ENCODE measurements at regions not wholly inside any gene's neighbourhood (a gene's known extent, or its start where the extent isn't known, plus 50 kb on each side); places are given as distances from the start of the nearest gene placed in this dataset.

- Histone ChIP-seq H3K9me3 (ENCODE audit: low read length) (no peaks in the 10 kb centered on the region), H4K20me1 (ENCODE audit: low read length) (no peaks in the 10 kb centered on the region), H3K4me1 (ENCODE audit: insufficient read depth, low read length) (peaks cover 10% of the 10 kb centered on the region), H2AFZ (ENCODE audit: low read length) (no peak overlapping the region), H3K4me2 (ENCODE audit: low read length) (no peak overlapping the region), H3K4me3 (ENCODE audit: low read length) (no peak overlapping the region), H3F3A (ENCODE audit: low read length, unreplicated experiment) (no peaks in the 10 kb centered on the region), H3K79me2 (ENCODE audit: low read length) (no peaks in the 10 kb centered on the region), H3K27ac (ENCODE audit: low read length) (no peak overlapping the region), H3K27me3 (ENCODE audit: low read length) (no peaks in the 10 kb centered on the region), H3K36me3 (ENCODE audit: low read depth, low read length) (no peaks in the 10 kb centered on the region), H3K9ac (ENCODE audit: low read length) (no peak overlapping the region), H3K9me2 (replicated peaks; ENCODE audit: low read length) (no peaks in the 10 kb centered on the region)
- BruUV-seq (replicated peaks) = no TSS peak
- POLR2A ChIA-PET (ENCODE audit: unreplicated experiment) = no interaction called here
- ATAC-seq = no peak
- TF ChIP-seq EZH2 (IDR thresholded peaks at IDR 0.05; ENCODE audit: low read length, unreplicated experiment) = no peak
- TF ChIP-seq, protein P1, sequence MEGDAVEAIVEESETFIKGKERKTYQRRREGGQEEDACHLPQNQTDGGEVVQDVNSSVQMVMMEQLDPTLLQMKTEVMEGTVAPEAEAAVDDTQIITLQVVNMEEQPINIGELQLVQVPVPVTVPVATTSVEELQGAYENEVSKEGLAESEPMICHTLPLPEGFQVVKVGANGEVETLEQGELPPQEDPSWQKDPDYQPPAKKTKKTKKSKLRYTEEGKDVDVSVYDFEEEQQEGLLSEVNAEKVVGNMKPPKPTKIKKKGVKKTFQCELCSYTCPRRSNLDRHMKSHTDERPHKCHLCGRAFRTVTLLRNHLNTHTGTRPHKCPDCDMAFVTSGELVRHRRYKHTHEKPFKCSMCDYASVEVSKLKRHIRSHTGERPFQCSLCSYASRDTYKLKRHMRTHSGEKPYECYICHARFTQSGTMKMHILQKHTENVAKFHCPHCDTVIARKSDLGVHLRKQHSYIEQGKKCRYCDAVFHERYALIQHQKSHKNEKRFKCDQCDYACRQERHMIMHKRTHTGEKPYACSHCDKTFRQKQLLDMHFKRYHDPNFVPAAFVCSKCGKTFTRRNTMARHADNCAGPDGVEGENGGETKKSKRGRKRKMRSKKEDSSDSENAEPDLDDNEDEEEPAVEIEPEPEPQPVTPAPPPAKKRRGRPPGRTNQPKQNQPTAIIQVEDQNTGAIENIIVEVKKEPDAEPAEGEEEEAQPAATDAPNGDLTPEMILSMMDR (conservative IDR thresholded peaks at IDR 0.05; ENCODE audit: low read depth, low read length) = no peak
- no peak for TF ChIP-seq EZH2phosphoT487 (IDR thresholded peaks at IDR 0.05; ENCODE audit: borderline replicate concordance, low read length)
- CTCF ChIA-PET = no interaction called here
- no peak for DNase-seq
- intact Hi-C loops (cut with micrococcal nuclease) = no loop called here
These were observed 321.2 kb upstream of the VRK2 start for GRCh38 chr2:57725337-57725947.

- DNase-seq (no peak), ATAC-seq (no peak)
- POLR2A ChIA-PET (ENCODE audit: unreplicated experiment) = no interaction called here
- H3K4me3 ChIP-seq (ENCODE audit: low read length) = no peak overlapping the region
- no peak overlapping the region for H3K27ac ChIP-seq (ENCODE audit: low read length)
- CTCF ChIA-PET = no interaction called here
- no peaks in the 10 kb centered on the region for H3K9me3 ChIP-seq (ENCODE audit: low read length)
- no peak overlapping the region for H3K9ac ChIP-seq (ENCODE audit: low read length)
- no peak overlapping the region for H3K4me2 ChIP-seq (ENCODE audit: low read length)
- no peak overlapping the region for H2AFZ ChIP-seq (ENCODE audit: low read length)
- TF ChIP-seq, protein P1 (conservative IDR thresholded peaks at IDR 0.05; ENCODE audit: low read depth, low read length) = no peak
- TF ChIP-seq EZH2 (IDR thresholded peaks at IDR 0.05; ENCODE audit: low read length, unreplicated experiment) (no peak), EZH2phosphoT487 (IDR thresholded peaks at IDR 0.05; ENCODE audit: borderline replicate concordance, low read length) (no peak)
- H3K36me3 ChIP-seq (ENCODE audit: low read depth, low read length) = no peaks in the 10 kb centered on the region
- H4K20me1 ChIP-seq (ENCODE audit: low read length) = no peaks in the 10 kb centered on the region
- BruUV-seq (replicated peaks) = no TSS peak
- H3K9me2 ChIP-seq (replicated peaks; ENCODE audit: low read length) = no peaks in the 10 kb centered on the region
- H3K4me1 ChIP-seq (ENCODE audit: insufficient read depth, low read length) = peaks cover 3% of the 10 kb centered on the region
- H3K79me2 ChIP-seq (ENCODE audit: low read length) = no peaks in the 10 kb centered on the region
- intact Hi-C loops (cut with micrococcal nuclease) = no loop called here
- H3K27me3 ChIP-seq (ENCODE audit: low read length) = no peaks in the 10 kb centered on the region
- no peaks in the 10 kb centered on the region for H3F3A ChIP-seq (ENCODE audit: low read length, unreplicated experiment)
These were observed 320.3 kb upstream of the VRK2 start for GRCh38 chr2:57726294-57726693.

- BruUV-seq (replicated peaks) = no TSS peak
- Histone ChIP-seq H4K20me1 (ENCODE audit: low read length) (no peaks in the 10 kb centered on the region), H3K4me3 (ENCODE audit: low read length) (no peak overlapping the region), H3F3A (ENCODE audit: low read length, unreplicated experiment) (no peaks in the 10 kb centered on the region), H3K36me3 (ENCODE audit: low read depth, low read length) (no peaks in the 10 kb centered on the region), H3K27ac (ENCODE audit: low read length) (no peak overlapping the region), H3K79me2 (ENCODE audit: low read length) (no peaks in the 10 kb centered on the region), H3K4me2 (ENCODE audit: low read length) (no peak overlapping the region), H3K9me2 (replicated peaks; ENCODE audit: low read length) (no peaks in the 10 kb centered on the region), H3K27me3 (ENCODE audit: low read length) (no peaks in the 10 kb centered on the region), H3K4me1 (ENCODE audit: insufficient read depth, low read length) (no peaks in the 10 kb centered on the region), H2AFZ (ENCODE audit: low read length) (no peak overlapping the region), H3K9me3 (ENCODE audit: low read length) (no peaks in the 10 kb centered on the region), H3K9ac (ENCODE audit: low read length) (no peak overlapping the region)
- no peak for DNase-seq
- ChIA-PET CTCF (no interaction called here), POLR2A (ENCODE audit: unreplicated experiment) (no interaction called here)
- no peak for TF ChIP-seq EZH2phosphoT487 (IDR thresholded peaks at IDR 0.05; ENCODE audit: borderline replicate concordance, low read length)
- TF ChIP-seq, protein P1 (conservative IDR thresholded peaks at IDR 0.05; ENCODE audit: low read depth, low read length) = no peak
- no peak for TF ChIP-seq EZH2 (IDR thresholded peaks at IDR 0.05; ENCODE audit: low read length, unreplicated experiment)
- intact Hi-C loops (cut with micrococcal nuclease) = no loop called here
- ATAC-seq = no peak
These were observed 317.9 kb upstream of the VRK2 start for GRCh38 chr2:57728691-57729090.
